ENCODE measurements at regions not wholly inside any gene's neighbourhood (a gene's known extent, or its start where the extent isn't known, plus 50 kb on each side); places are given as distances from the start of the nearest gene placed in this dataset.
"Not testable (repeated sequence)": the region's sequence is repeated elsewhere in the genome, so short reads cannot be mapped to it uniquely, and the experiment has no call there.

- DNase-seq (ENCODE audit: low spot score), result no peak
Measured at GRCh38 chr19:56894626-56895025, 54.1 kb upstream of the PEG3 start.

- DNase-seq (ENCODE audit: low spot score), result no peak
Measured at GRCh38 chr19:56896095-56896494, 55.6 kb upstream of the PEG3 start.

DNA sequence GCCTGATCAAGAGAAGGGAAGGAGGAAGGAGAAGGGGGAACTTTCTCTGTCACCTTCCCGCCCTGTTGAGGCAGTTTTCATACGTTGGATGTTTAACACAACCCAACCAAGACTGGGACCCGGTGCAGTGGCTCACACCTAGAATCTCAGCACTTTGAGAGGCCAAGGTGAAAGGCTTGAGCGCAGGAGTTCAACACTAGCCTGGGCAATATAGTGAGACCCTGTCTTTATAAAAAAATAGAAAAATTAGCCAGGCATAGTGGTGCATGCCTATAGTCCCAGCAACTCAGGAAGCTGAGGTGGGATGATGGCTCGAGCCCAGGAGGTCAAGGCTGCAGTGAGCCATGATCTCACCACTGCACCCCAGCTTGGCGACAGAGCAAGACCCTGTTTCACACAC is 59.4 kb upstream of the PEG3 start:
- no peak for DNase-seq (ENCODE audit: low spot score)

- DNase-seq (ENCODE audit: low spot score), result no peak
Measured at GRCh38 chr19:56900573-56901097, 60.1 kb upstream of the PEG3 start.

GRCh38 chr19:56905631-56906150 is 65.2 kb upstream of the PEG3 start:
- DNase-seq (ENCODE audit: low spot score), result no peak

DNA sequence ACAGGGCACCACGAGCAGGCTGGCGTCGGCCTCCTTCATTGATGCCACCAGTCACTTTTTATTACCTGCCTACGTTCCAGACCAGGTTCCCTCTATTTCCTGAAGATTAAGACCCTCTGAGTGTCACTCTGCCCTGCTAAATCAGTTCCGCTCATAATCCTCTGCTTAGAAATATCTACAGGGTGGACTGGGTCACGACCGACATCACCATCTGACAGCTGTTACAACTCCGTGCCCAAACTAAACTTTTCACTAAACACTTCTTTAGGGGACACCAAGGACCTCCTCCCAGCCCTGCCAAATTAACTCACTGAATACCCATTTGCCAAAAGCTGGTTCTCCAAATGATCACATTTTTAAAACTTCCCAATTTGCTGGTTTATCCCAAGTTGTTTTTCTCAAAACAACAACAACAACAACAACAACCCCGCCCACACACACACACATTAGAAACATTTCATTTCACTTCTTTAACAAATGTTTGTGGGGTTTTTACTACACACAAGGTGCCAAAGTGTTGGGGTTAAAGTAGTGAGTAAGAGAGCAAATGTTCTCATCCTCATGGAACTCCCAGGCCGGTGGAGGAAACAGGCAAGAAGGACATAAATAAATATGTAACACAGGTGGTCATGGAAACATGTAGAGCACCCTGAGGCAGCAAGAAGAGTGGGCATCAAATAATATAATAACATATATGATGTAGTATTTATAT is 72.0 kb upstream of the PEG3 start:
- no peak for DNase-seq (ENCODE audit: low spot score)

DNA sequence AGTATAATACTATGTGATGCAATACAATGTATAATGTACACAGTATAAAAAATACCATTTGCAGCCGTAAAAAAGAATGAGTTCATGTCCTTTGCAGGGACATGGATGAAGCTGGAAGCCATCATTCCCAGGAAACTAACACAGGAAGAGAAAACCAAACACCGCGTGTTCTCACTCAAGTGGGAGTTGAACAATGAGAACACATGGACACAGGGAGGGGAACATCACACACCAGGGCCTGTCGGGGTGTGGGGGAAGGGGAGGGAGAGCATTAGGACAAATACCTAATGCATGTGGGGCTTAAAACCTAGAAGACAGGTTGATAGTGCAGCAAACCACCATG is 72.6 kb upstream of the PEG3 start:
- DNase-seq (ENCODE audit: low spot score), result not testable (repeated sequence)

- no peak for DNase-seq (ENCODE audit: low spot score)
Measured at GRCh38 chr19:56916528-56916927, 76.0 kb upstream of the PEG3 start.

- DNase-seq (ENCODE audit: low spot score), result no peak
Measured at GRCh38 chr19:56917529-56917928, 77.0 kb upstream of the PEG3 start.

- DNase-seq (ENCODE audit: low spot score), result no peak
Measured at GRCh38 chr19:56917998-56918397, 77.5 kb upstream of the PEG3 start.

GRCh38 chr19:56918682-56919307 is 78.3 kb upstream of the PEG3 start:
- DNase-seq (ENCODE audit: low spot score), result no peak

- DNase-seq (ENCODE audit: low spot score), result no peak
Measured at GRCh38 chr19:56919308-56919995, 78.9 kb upstream of the PEG3 start.

DNA sequence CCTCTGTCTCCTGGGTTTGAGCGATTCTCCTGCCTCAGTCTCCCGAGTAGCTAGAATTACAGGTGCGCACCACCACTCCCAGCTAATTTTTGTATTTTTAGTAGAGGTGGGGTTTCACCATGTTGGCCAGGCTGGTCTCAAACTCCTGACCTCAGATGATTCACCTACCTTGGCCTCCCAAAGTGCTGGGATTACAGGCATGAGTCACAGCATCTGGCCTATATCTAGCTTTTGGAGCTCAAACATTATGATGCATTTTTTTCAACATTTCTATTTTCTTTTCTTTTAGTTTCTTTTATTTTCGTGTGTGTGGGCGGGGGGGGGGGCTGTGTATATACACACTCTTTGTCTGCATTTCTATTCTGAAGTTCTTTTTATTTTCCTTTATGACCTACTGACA is 85.6 kb upstream of the PEG3 start:
- not testable (repeated sequence) for DNase-seq (ENCODE audit: low spot score)

DNA sequence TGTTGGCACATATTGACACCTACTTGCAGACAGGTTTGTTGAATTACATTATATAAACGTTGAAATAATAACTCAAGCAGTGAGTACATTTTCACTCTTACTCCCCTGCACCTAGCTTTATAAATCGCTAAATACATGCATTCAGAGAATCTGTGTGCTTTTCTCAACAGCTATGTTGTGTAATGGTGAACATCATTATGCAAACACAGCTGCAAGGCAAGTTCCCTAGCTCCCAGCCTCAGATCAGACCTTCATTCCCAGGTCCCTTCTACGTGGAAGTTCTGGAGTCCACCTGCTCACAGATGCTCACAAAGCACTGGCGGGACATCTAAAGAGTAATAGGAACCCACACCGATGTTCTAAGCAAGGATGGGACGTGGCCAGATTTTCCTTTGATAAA is 86.8 kb upstream of the PEG3 start:
- no peak for DNase-seq (ENCODE audit: low spot score)

- no peak for DNase-seq (ENCODE audit: low spot score)
Measured at GRCh38 chr19:56927791-56928207, 87.3 kb upstream of the PEG3 start.

GRCh38 chr19:56930647-56931535 is 90.4 kb upstream of the PEG3 start:
- DNase-seq (ENCODE audit: low spot score), result no peak

DNA sequence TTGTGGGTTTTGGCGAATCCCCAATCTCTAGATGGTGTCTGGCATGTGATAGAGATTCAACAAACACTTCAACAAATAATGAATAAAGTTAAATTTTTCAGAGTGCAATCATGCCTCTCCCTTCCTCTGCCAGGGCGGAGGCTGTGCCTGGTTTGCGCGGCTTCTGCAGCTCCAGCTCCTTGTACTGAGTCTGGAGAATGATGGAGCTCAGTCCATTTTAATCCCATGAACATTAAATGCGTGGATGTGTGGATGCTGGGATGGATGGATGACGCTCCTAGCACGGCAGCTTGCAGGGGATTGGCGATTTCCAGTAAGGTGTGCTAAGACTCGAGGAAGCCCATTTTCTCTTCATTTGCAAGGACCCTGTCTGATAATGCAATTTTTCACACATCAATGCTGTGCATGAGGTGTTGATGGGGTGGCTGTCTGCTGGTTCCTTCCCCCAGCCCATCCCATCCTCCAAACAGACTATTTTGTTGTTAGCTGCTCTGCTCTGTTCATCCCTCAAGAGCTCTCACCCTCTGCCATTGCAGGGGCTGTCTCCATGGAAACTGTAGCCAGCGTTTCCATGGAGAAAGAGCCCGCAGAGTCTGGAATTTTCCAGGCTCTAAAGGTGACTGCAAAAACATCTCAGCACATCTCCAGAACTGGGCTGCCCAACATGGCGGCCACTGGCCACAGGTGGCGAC is 92.6 kb upstream of the PEG3 start:
- DNase-seq (ENCODE audit: low spot score), result no peak

GRCh38 chr19:56934438-56935090 is 94.0 kb upstream of the PEG3 start:
- no peak for DNase-seq (ENCODE audit: low spot score)

DNA sequence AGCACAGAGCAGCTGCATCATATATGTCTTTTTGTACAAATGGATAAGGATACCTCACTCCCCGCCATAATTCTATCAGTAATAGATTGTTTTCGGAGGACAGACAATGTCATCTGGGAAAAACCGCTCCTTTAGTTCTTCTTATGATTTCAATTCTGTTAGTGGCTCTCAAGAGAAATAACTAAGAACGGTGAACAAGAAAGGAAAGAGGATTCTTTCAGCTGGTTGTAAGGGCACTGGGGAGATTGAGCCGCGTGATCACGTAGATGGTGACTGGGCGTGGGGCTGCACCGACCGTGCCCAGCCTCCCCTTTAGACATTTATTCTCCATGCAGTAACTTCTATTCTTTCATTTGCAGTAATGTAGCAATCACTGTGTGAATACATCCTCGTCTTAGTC is 99.4 kb upstream of the PEG3 start:
- DNase-seq (ENCODE audit: low spot score), result no peak

GRCh38 chr19:56942756-56943155 is 102.2 kb upstream of the PEG3 start:
- DNase-seq (ENCODE audit: low spot score), result peak; percentile 17

DNA sequence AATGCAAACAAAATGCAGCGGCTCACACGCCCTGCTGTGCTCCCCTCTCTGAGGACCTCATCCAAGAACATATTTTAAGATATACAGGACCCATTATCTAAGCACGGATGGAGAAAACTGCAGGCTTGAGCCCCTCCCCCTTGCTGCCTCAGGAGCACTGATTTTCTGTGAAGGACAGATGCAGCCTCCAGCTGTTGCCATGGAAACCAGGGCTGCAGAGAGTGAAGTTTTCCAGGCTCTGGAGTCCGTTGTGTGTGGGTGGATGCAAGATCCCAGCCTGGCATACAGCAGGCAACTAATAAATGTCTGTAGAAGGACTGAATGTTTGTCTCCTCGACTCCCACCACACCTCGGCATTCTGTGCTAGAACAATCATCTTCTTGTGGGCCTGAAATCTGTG is 105.6 kb upstream of the PEG3 start:
- DNase-seq (ENCODE audit: low spot score), result no peak

Measured in HuH-7 (cell line).